DOHH2 (cell line): ENCODE measurements at regions not wholly inside any gene's neighbourhood (a gene's known extent, or its start where the extent isn't known, plus 50 kb on each side); places are given as distances from the start of the nearest gene placed in this dataset.

Experiments
- H3F3A ChIP-seq: fragments of 200-600 bp; sonication (generic), shearing (Covaris generic); 2 replicates; pipeline ENCODE4 v1.6.0; 2016; ENCODE audit warnings: antibody characterized with exemption, mild to moderate bottlenecking; ENCODE audit not compliant: control insufficient read depth, insufficient read depth
- H3K27ac ChIP-seq: fragments of 200-600 bp; sonication (generic); 2 replicates; pipeline ENCODE4 v1.5.1; 2014; ENCODE audit warnings: low read depth, mild to moderate bottlenecking, low read length, moderate library complexity
- H3K27me3 ChIP-seq: fragments of 200-600 bp; sonication (generic); 2 replicates; pipeline ENCODE4 v1.6.1; 2014; ENCODE audit warnings: mild to moderate bottlenecking, low read length, mixed read lengths; ENCODE audit not compliant: control insufficient read depth
- H3K36me3 ChIP-seq: fragments of 200-600 bp; sonication (generic); 2 replicates; pipeline ENCODE4 v1.6.1; 2014; ENCODE audit warnings: mild to moderate bottlenecking, low read length, moderate library complexity, mixed read lengths; ENCODE audit not compliant: control insufficient read depth
- H3K4me1 ChIP-seq: fragments of 200-600 bp; sonication (generic); 2 replicates; pipeline ENCODE4 v1.6.1; 2014; ENCODE audit warnings: mild to moderate bottlenecking, low read length, mixed read lengths; ENCODE audit not compliant: control insufficient read depth
- H3K4me2 ChIP-seq: fragments of 200-600 bp; sonication (generic); 2 replicates; pipeline ENCODE4 v1.6.0; 2014; ENCODE audit warnings: mild to moderate bottlenecking, low read length, moderate library complexity
- H3K4me3 ChIP-seq: fragments of 200-600 bp; sonication (generic); 2 replicates; pipeline ENCODE4 v1.5.1; 2014; ENCODE audit warnings: mild to moderate bottlenecking, low read length, mixed read lengths
- H3K79me2 ChIP-seq: fragments of 200-600 bp; sonication (generic); 2 replicates; pipeline ENCODE4 v1.6.1; 2014; ENCODE audit warnings: mild to moderate bottlenecking, low read length, mixed read lengths; ENCODE audit not compliant: control insufficient read depth
- H3K9me2 ChIP-seq: fragments of 200-600 bp; sonication (generic); replicated peaks from 2 replicates; pipeline ENCODE4 v1.6.1; 2014; ENCODE audit warnings: mild to moderate bottlenecking, low read length, mixed read lengths; ENCODE audit not compliant: control insufficient read depth
- H3K9me3 ChIP-seq: fragments of 200-600 bp; sonication (generic); 2 replicates; pipeline ENCODE4 v1.6.1; 2014; ENCODE audit warnings: antibody characterized with exemption, low read length, mixed read lengths; ENCODE audit not compliant: control insufficient read depth, insufficient read depth
- H4K20me1 ChIP-seq: fragments of 200-600 bp; sonication (generic); 2 replicates; pipeline ENCODE4 v1.6.0; 2014; ENCODE audit warnings: low read depth, mild to moderate bottlenecking, antibody characterized with exemption, low read length, moderate library complexity; ENCODE audit not compliant: control insufficient read depth, insufficient read depth
- EZH2phosphoT487 ChIP-seq: fragments of 200-600 bp; sonication (generic); IDR thresholded peaks from 2 replicates; pipeline ENCODE4 v1.6.1; 2017; ENCODE audit warnings: borderline replicate concordance, mild to moderate bottlenecking, antibody characterized with exemption, low read length, moderate library complexity, mixed read lengths
- TF ChIP-seq, protein P1 (sequence below): fragments of 200-600 bp; sonication (generic); IDR thresholded peaks from one replicate; pipeline ENCODE4 v1.5.1; 2014; ENCODE audit warnings: antibody characterized with exemption, mild to moderate bottlenecking, low read depth, low read length; ENCODE audit not compliant: poor library complexity, severe bottlenecking

DNA sequence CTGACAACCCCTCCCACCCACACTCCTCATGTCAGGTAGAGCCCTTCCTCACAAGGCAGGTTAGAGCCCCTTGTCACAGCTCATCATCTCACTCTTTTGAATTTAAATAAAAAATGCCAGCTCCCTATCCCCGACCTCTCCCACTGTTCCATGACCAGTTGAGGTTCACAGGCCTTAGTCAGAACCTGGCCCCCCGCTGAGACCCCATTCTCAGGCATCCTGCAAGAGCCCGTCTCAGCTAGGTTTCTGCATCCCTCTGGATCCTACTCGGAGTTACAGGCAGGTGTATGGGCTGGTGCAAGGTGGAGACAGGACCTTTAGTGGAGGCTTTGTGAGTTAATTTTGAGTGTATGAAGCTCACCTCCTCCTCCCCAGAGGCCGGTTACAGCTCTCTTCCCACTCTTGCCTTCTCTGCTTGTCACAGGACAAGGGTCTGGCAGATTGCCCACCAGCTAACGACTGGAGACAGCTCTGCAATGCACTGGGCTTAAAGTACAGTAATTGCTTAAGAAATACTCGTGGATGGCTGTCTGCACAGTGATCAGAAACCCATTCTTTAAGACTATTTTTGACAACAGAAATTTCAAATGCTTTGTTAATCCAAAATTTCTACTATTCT, 394.9 kb upstream of the DPP6 start:
- H3K27ac ChIP-seq: no peak overlapping the region
- H3K27me3 ChIP-seq: no peaks in the 10 kb centered on the region
- no peak overlapping the region for H3K4me2 ChIP-seq
- no peak for TF ChIP-seq EZH2phosphoT487
- TF ChIP-seq, protein P1, sequence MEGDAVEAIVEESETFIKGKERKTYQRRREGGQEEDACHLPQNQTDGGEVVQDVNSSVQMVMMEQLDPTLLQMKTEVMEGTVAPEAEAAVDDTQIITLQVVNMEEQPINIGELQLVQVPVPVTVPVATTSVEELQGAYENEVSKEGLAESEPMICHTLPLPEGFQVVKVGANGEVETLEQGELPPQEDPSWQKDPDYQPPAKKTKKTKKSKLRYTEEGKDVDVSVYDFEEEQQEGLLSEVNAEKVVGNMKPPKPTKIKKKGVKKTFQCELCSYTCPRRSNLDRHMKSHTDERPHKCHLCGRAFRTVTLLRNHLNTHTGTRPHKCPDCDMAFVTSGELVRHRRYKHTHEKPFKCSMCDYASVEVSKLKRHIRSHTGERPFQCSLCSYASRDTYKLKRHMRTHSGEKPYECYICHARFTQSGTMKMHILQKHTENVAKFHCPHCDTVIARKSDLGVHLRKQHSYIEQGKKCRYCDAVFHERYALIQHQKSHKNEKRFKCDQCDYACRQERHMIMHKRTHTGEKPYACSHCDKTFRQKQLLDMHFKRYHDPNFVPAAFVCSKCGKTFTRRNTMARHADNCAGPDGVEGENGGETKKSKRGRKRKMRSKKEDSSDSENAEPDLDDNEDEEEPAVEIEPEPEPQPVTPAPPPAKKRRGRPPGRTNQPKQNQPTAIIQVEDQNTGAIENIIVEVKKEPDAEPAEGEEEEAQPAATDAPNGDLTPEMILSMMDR: no peak
- no peaks in the 10 kb centered on the region; the same call in 1 of the 2 replicates for H3K9me2 ChIP-seq
- peaks cover 4% of the 10 kb centered on the region for H3K9me3 ChIP-seq
- no peaks in the 10 kb centered on the region for H3K79me2 ChIP-seq
- no peak overlapping the region for H3K4me3 ChIP-seq
- H3F3A ChIP-seq: no peaks in the 10 kb centered on the region
- no peaks in the 10 kb centered on the region for H4K20me1 ChIP-seq
- no peaks in the 10 kb centered on the region for H3K36me3 ChIP-seq
- H3K4me1 ChIP-seq: no peaks in the 10 kb centered on the region

DNA sequence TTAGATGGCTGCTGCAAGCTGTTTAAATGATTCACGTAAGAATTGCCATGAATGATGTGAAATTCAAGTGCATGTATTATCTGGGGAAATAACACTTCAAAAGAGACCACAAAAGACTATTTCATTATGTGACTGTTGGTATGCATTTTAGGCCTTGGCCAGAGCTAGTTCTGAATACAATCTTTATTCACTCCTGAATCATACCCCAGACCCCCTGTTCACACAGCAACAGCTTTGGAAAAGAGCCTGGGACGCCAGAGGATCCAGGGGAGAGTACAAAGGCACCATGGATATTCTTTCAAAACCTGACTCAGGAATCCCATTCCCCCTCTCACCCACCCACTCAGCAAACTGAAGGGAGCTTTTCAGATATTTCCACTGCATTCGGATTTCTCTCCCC, 377.1 kb upstream of the DPP6 start:
- H3K27me3 ChIP-seq: no peaks in the 10 kb centered on the region
- H3K27ac ChIP-seq: no peak overlapping the region
- no peak for TF ChIP-seq EZH2phosphoT487
- TF ChIP-seq, protein P1: no peak
- no peak overlapping the region for H3K4me3 ChIP-seq
- no peaks in the 10 kb centered on the region for H3K4me1 ChIP-seq
- H4K20me1 ChIP-seq: no peaks in the 10 kb centered on the region
- no peaks in the 10 kb centered on the region for H3K36me3 ChIP-seq
- no peaks in the 10 kb centered on the region for H3F3A ChIP-seq
- no peak overlapping the region for H3K4me2 ChIP-seq
- no peaks in the 10 kb centered on the region for H3K79me2 ChIP-seq
- no peaks in the 10 kb centered on the region for H3K9me3 ChIP-seq
- H3K9me2 ChIP-seq: no peaks in the 10 kb centered on the region

GRCh38 chr7:153682628-153683027, 369.6 kb upstream of the DPP6 start:
- TF ChIP-seq EZH2phosphoT487: no peak
- TF ChIP-seq, protein P1: no peak
- H3K9me2 ChIP-seq: no peaks in the 10 kb centered on the region
- no peaks in the 10 kb centered on the region for H3K4me1 ChIP-seq
- H3K9me3 ChIP-seq: no peaks in the 10 kb centered on the region; the same call in 1 of the 2 replicates
- H3K4me2 ChIP-seq: no peak overlapping the region
- no peak overlapping the region for H3K27ac ChIP-seq
- H3K4me3 ChIP-seq: no peak overlapping the region
- no peaks in the 10 kb centered on the region for H3K79me2 ChIP-seq
- no peaks in the 10 kb centered on the region for H3K36me3 ChIP-seq
- no peaks in the 10 kb centered on the region for H3F3A ChIP-seq
- no peaks in the 10 kb centered on the region for H4K20me1 ChIP-seq
- H3K27me3 ChIP-seq: no peaks in the 10 kb centered on the region
